Fibroblast of lung (primary cell): ENCODE measurements at regions not wholly inside any gene's neighbourhood (a gene's known extent, or its start where the extent isn't known, plus 50 kb on each side); places are given as distances from the start of the nearest gene placed in this dataset.

ENCODE experiments used
- DNase-seq, 2 donors: peaks; one replicate each; pipeline versions ENCODE4 v3.0.0 to v3.0.0-alpha.2; 2010; ENCODE audit warnings: low read depth in 2 of 2
- H2AFZ ChIP-seq: 2 replicates; pipeline ENCODE4 v1.5.1; 2012; ENCODE audit warnings: low read length, control low read depth, inconsistent platforms
- H3K27ac ChIP-seq: 2 replicates; pipeline ENCODE4 v1.5.1; 2011; ENCODE audit warnings: low read length, control low read depth; ENCODE audit not compliant: insufficient read depth
- H3K27me3 ChIP-seq: 2 replicates; pipeline ENCODE4 v1.5.1; 2011; ENCODE audit warnings: mild to moderate bottlenecking, low read length; ENCODE audit not compliant: control insufficient read depth, insufficient read depth
- H3K36me3 ChIP-seq: 2 replicates; pipeline ENCODE4 v1.5.1; 2011; ENCODE audit warnings: low read length; ENCODE audit not compliant: control insufficient read depth, insufficient read depth
- H3K4me1 ChIP-seq: 2 replicates; pipeline ENCODE4 v1.5.1; 2011; ENCODE audit warnings: low read length; ENCODE audit not compliant: control insufficient read depth, insufficient read depth; ENCODE audit errors: extremely low read depth
- H3K4me2 ChIP-seq: 2 replicates; pipeline ENCODE4 v1.5.1; 2011; ENCODE audit warnings: low read length, control low read depth; ENCODE audit not compliant: insufficient read depth; ENCODE audit errors: extremely low read depth
- H3K4me3 ChIP-seq, 4 experiments: fragments of 200-600 bp in 1 of 4; sonication (generic) in 1 of 4; replicated peaks in 1 of 4; 2 replicates each; pipeline ENCODE4 v1.5.1; 2011 to 2016; ENCODE audit warnings: low read length in 4 of 4, low read depth in 3 of 4, mild to moderate bottlenecking in 3 of 4, control low read depth in 2 of 4, inconsistent platforms in 1 of 4, mixed read lengths in 1 of 4; ENCODE audit not compliant: insufficient read depth in 1 of 4; ENCODE audit errors: control extremely low read depth in 1 of 4
- H3K79me2 ChIP-seq: 2 replicates; pipeline ENCODE4 v1.5.1; 2012; ENCODE audit warnings: mild to moderate bottlenecking, low read length, inconsistent platforms; ENCODE audit not compliant: control insufficient read depth, insufficient read depth
- H3K9ac ChIP-seq: 2 replicates; pipeline ENCODE4 v1.5.1; 2011; ENCODE audit warnings: mild to moderate bottlenecking, low read length, control low read depth; ENCODE audit not compliant: insufficient read depth
- H3K9me3 ChIP-seq: 2 replicates; pipeline ENCODE4 v1.5.1; 2012; ENCODE audit warnings: low read depth, low read length; ENCODE audit not compliant: control insufficient read depth, insufficient read depth
- H4K20me1 ChIP-seq: 2 replicates; pipeline ENCODE4 v1.5.1; 2011; ENCODE audit warnings: low read length; ENCODE audit not compliant: control insufficient read depth, insufficient read depth; ENCODE audit errors: extremely low read depth
- CTCF ChIP-seq, 2 donors: IDR thresholded peaks in 1 of 2; conservative IDR thresholded peaks in 1 of 2; 1 replicate in 1 of 2; 2 replicates in 1 of 2; pipeline ENCODE4 v1.5.1; 2011 to 2012; ENCODE audit warnings: low read length in 2 of 2, control low read depth in 1 of 2, inconsistent platforms in 1 of 2, low read depth in 1 of 2, mild to moderate bottlenecking in 1 of 2
- EZH2 ChIP-seq: IDR thresholded peaks from 2 replicates; pipeline ENCODE4 v1.5.1; 2012; ENCODE audit warnings: low read length, control low read depth, mild to moderate bottlenecking; ENCODE audit errors: missing control alignments

- Histone ChIP-seq H3K4me3 (no peak overlapping the region), H4K20me1 (no peaks in the 10 kb centered on the region), H3K9me3 (no peaks in the 10 kb centered on the region), H3K27me3 (no peaks in the 10 kb centered on the region), H2AFZ (no peak overlapping the region), H3K4me2 (no peak overlapping the region), H3K36me3 (no peaks in the 10 kb centered on the region), H3K9ac (no peak overlapping the region), H3K27ac (no peak overlapping the region), H3K79me2 (no peaks in the 10 kb centered on the region), H3K4me1 (no peaks in the 10 kb centered on the region)
- DNase-seq, result no peak
- TF ChIP-seq EZH2 (no peak), CTCF (conservative IDR thresholded peaks at IDR 0.05 in 1 of 2, IDR thresholded peaks at IDR 0.05 in 1 of 2; ENCODE audit: low read depth in 1 of 2, low read length in 2 of 2) (no peak)
These were observed 126.8 kb upstream of the CPSF6 start for GRCh38 chr12:69112616-69113015.

DNA sequence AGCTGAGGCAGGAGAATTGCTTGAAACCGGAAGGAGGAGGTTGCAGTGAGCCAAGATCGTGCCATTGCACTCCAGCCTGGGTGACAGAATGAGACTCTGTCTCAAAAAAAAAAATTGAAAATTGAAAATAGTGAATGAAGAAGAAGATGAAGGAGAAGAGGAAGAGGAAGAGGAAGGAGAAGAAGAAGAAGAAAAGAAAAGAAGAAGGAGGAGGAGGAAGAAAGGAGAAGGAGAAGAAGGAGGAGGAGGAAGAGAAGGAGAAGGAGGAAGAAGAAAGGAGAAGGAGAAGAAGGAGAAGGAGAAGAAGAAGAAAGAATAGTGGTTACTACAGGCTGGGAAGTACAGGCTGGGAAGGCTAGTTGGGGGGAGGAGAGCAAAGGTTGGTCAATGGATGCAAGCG, 124.3 kb upstream of the CPSF6 start:
- peaks cover 2% of the 10 kb centered on the region for H3K27me3 ChIP-seq
- no peak overlapping the region for H3K4me3 ChIP-seq
- H3K9ac ChIP-seq, result no peak overlapping the region
- TF ChIP-seq EZH2, result no peak
- TF ChIP-seq CTCF (conservative IDR thresholded peaks at IDR 0.05 in 1 of 2, IDR thresholded peaks at IDR 0.05 in 1 of 2; ENCODE audit: low read depth in 1 of 2, low read length in 2 of 2), result no peak
- no peak overlapping the region for H2AFZ ChIP-seq
- no peaks in the 10 kb centered on the region for H4K20me1 ChIP-seq
- DNase-seq, result no peak
- H3K27ac ChIP-seq, result no peak overlapping the region
- H3K9me3 ChIP-seq, result no peaks in the 10 kb centered on the region
- no peaks in the 10 kb centered on the region for H3K4me1 ChIP-seq
- no peak overlapping the region for H3K4me2 ChIP-seq
- no peaks in the 10 kb centered on the region for H3K36me3 ChIP-seq
- no peaks in the 10 kb centered on the region for H3K79me2 ChIP-seq

- Histone ChIP-seq H3K79me2 (no peaks in the 10 kb centered on the region), H3K4me1 (no peaks in the 10 kb centered on the region), H4K20me1 (no peaks in the 10 kb centered on the region), H3K4me2 (no peak overlapping the region), H3K27me3 (peaks cover 2% of the 10 kb centered on the region), H2AFZ (no peak overlapping the region), H3K27ac (no peak overlapping the region), H3K9me3 (no peaks in the 10 kb centered on the region), H3K36me3 (no peaks in the 10 kb centered on the region), H3K9ac (no peak overlapping the region), H3K4me3 (no peak overlapping the region)
- TF ChIP-seq EZH2 (no peak), CTCF (conservative IDR thresholded peaks at IDR 0.05 in 1 of 2, IDR thresholded peaks at IDR 0.05 in 1 of 2; ENCODE audit: low read depth in 1 of 2, low read length in 2 of 2) (no peak)
- DNase-seq, result no peak
These were observed 123.4 kb upstream of the CPSF6 start for GRCh38 chr12:69115951-69116350.
